SK-N-SH (cell line): ENCODE measurements at regions not wholly inside any gene's neighbourhood (a gene's known extent, or its start where the extent isn't known, plus 50 kb on each side); places are given as distances from the start of the nearest gene placed in this dataset.

ENCODE experiments used
- CTCF ChIA-PET: fragments of 300-600, 350-600 bp; formaldehyde crosslinking; extraction: SDS; loops from one replicate; lab custom pipeline; 2021; lab: Yijun Ruan, JAX
- POLR2A ChIA-PET: fragments of 350-600 bp; sonication (Branson Sonifier 250); formaldehyde crosslinking; extraction: SDS; loops from one replicate; lab custom pipeline; 2020; ENCODE audit warnings: antibody characterized with exemption, inconsistent platforms; lab: Yijun Ruan, JAX
- DNase-seq: peaks from one replicate; pipeline ENCODE4 v3.0.0; 2012
- H2AFZ ChIP-seq: fragments of 200-600 bp; sonication (generic); 2 replicates; pipeline ENCODE4 v1.8.1; 2016; ENCODE audit warnings: antibody characterized with exemption, mild to moderate bottlenecking, low read depth
- H3F3A ChIP-seq: fragments of 200-600 bp; sonication (generic); replicated peaks from 2 replicates; pipeline ENCODE3; 2016; ENCODE audit warnings: antibody characterized with exemption, mild to moderate bottlenecking; ENCODE audit not compliant: insufficient read depth
- H3K27ac ChIP-seq, 2 experiments: fragments of 200-500 bp in 1 of 2; fragments of 200-600 bp in 1 of 2; sonication (Bioruptor generic) in 1 of 2; sonication (generic), shearing (Covaris generic) in 1 of 2; 2 replicates each; pipeline versions ENCODE4 v1.5.1 to v1.6.1; 2014 to 2016; ENCODE audit warnings: low read depth in 2 of 2, inconsistent platforms in 1 of 2, low read length in 1 of 2, mild to moderate bottlenecking in 1 of 2, mixed read lengths in 1 of 2
- H3K27me3 ChIP-seq: fragments of 200-600 bp; sonication (generic), shearing (Covaris generic); 2 replicates; pipeline ENCODE4 v1.6.1; 2016; ENCODE audit warnings: mixed run types; ENCODE audit not compliant: insufficient read depth
- H3K36me3 ChIP-seq, 2 experiments: fragments of 200-500 bp in 1 of 2; fragments of 200-600 bp in 1 of 2; sonication (Bioruptor generic) in 1 of 2; sonication (generic) in 1 of 2; replicated peaks in 1 of 2; 2 replicates each; pipeline versions ENCODE3 to v1.5.1; 2014 to 2016; ENCODE audit warnings: low read length in 1 of 2, mild to moderate bottlenecking in 1 of 2; ENCODE audit not compliant: insufficient read depth in 2 of 2, control insufficient read depth in 1 of 2
- H3K4me1 ChIP-seq, 2 experiments: fragments of 200-500 bp in 1 of 2; fragments of 200-600 bp in 1 of 2; sonication (Bioruptor generic) in 1 of 2; sonication (generic), shearing (Covaris generic) in 1 of 2; 2 replicates each; pipeline versions ENCODE4 v1.5.1 to v1.6.1; 2014 to 2016; ENCODE audit warnings: low read depth in 1 of 2, low read length in 1 of 2, mixed run types in 1 of 2; ENCODE audit not compliant: insufficient read depth in 2 of 2, control insufficient read depth in 1 of 2
- H3K4me2 ChIP-seq: fragments of 200-600 bp; sonication (generic), shearing (Covaris generic); 2 replicates; pipeline ENCODE4 v1.6.1; 2017; ENCODE audit warnings: mixed run types
- H3K4me3 ChIP-seq, 2 experiments: fragments of 200-500 bp in 1 of 2; fragments of 200-600 bp in 1 of 2; sonication (Bioruptor generic) in 1 of 2; sonication (generic), shearing (Covaris generic) in 1 of 2; 2 replicates each; pipeline versions ENCODE4 v1.5.1 to v1.8.1; 2014 to 2016; ENCODE audit warnings: low read depth in 2 of 2, inconsistent platforms in 1 of 2, low read length in 1 of 2, mild to moderate bottlenecking in 1 of 2, mixed read lengths in 1 of 2, moderate library complexity in 1 of 2
- H3K79me2 ChIP-seq: fragments of 200-600 bp; sonication (generic); 2 replicates; pipeline ENCODE4 v1.8.1; 2017; ENCODE audit warnings: mild to moderate bottlenecking; ENCODE audit not compliant: insufficient read depth
- H3K9ac ChIP-seq: fragments of 200-600 bp; sonication (generic); 2 replicates; pipeline ENCODE4 v1.6.1; 2017; ENCODE audit warnings: mixed run types
- H3K9me2 ChIP-seq: fragments of 200-600 bp; sonication (generic); 2 replicates; pipeline ENCODE4 v1.6.1; 2017; ENCODE audit warnings: mixed run types
- H3K9me3 ChIP-seq: fragments of 200-600 bp; sonication (generic); 2 replicates; pipeline ENCODE4 v1.6.1; 2017; ENCODE audit warnings: mixed run types, mild to moderate bottlenecking, moderate library complexity
- H4K20me1 ChIP-seq: fragments of 200-600 bp; sonication (generic); 2 replicates; pipeline ENCODE4 v1.6.1; 2017; ENCODE audit warnings: mild to moderate bottlenecking, mixed run types; ENCODE audit not compliant: insufficient read depth
- EP300 ChIP-seq, 2 experiments: IDR thresholded peaks; 2 replicates each; pipeline versions ENCODE4 v1.4.0 to v1.6.1; 2012; ENCODE audit warnings: borderline replicate concordance in 1 of 2, low read depth in 1 of 2, low read length in 1 of 2
- FOXM1 ChIP-seq: IDR thresholded peaks from 2 replicates; pipeline ENCODE4 v1.4.0; 2012; ENCODE audit warnings: low read depth, mild to moderate bottlenecking
- GABPA ChIP-seq: IDR thresholded peaks from 2 replicates; pipeline ENCODE4 v1.4.0; 2012; ENCODE audit warnings: low read depth, mild to moderate bottlenecking
- MEF2A ChIP-seq: IDR thresholded peaks from 2 replicates; pipeline ENCODE4 v1.4.0; 2012; ENCODE audit warnings: low read depth, borderline replicate concordance
- MXI1 ChIP-seq: IDR thresholded peaks from 2 replicates; pipeline ENCODE4 v1.6.1; 2012; ENCODE audit warnings: mild to moderate bottlenecking, low read depth, low read length, improper control_type of control experiment
- NRF1 ChIP-seq: IDR thresholded peaks from 2 replicates; pipeline ENCODE4 v1.6.1; 2012; ENCODE audit warnings: low read depth, mild to moderate bottlenecking, low read length
- RCOR1 ChIP-seq: fragments of 150-350 bp; IDR thresholded peaks from 2 replicates; pipeline ENCODE4 v1.6.1; 2017; ENCODE audit warnings: antibody characterized with exemption, low read length
- RFX5 ChIP-seq: IDR thresholded peaks from 2 replicates; pipeline ENCODE4 v1.6.1; 2012; ENCODE audit warnings: mild to moderate bottlenecking, improper control_type of control experiment, low read length
- SIN3A ChIP-seq: IDR thresholded peaks from 2 replicates; pipeline ENCODE4 v1.6.1; 2012; ENCODE audit warnings: low read depth, mild to moderate bottlenecking, low read length, moderate library complexity, borderline replicate concordance
- YY1 ChIP-seq: IDR thresholded peaks from 2 replicates; pipeline ENCODE4 v1.4.0; 2012; ENCODE audit warnings: low read depth, mild to moderate bottlenecking
- WGBS: methylation state at CpG from one replicate; pipeline ENCODE4 v1.1.6; 2017; ENCODE audit warnings: low lambda C conversion rate; 5-methylcytosine and 5-hydroxymethylcytosine counted together
- TF ChIP-seq, protein P1 (sequence below): fragments of 150-350 bp; IDR thresholded peaks from 2 replicates; pipeline ENCODE4 v1.6.1; 2017; ENCODE audit warnings: antibody characterized with exemption, low read length, low read depth, borderline replicate concordance
- TF ChIP-seq, protein P2 (sequence below): IDR thresholded peaks from 2 replicates; pipeline ENCODE4 v1.4.0; 2012; ENCODE audit warnings: low read depth, borderline replicate concordance
- TF ChIP-seq, protein P3 (sequence below): fragments of 150-350 bp; IDR thresholded peaks from 2 replicates; pipeline ENCODE4 v1.6.1; 2016; ENCODE audit warnings: mild to moderate bottlenecking, low read depth, low read length
- TF ChIP-seq, protein P4 (sequence below): fragments of 200-600 bp; sonication (generic); IDR thresholded peaks from 2 replicates; pipeline ENCODE4 v1.6.1; 2017; ENCODE audit warnings: antibody characterized with exemption, mild to moderate bottlenecking, moderate library complexity

DNA sequence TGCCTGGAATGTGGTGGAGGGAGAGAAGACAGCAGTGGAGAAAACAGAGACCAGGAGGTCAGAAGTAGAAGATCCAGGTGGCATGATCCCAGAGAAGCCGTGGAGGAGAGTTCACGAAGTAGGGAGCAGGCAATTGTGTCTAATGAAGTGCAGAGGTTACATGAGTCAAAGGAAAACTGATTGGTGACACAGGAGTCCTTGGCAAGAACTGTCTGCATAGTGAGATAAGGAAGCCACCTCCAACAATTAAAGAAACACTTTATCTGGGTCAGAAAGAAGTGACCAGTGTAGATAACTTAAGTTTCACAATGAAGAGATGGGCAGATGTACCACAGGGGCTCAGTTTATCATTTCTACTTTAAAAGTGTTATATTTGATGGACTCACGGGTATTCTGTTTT is 57.0 kb upstream of the PTH start:
- TF ChIP-seq YY1 = no peak
- TF ChIP-seq RCOR1 = no peak
- TF ChIP-seq NRF1 = no peak
- TF ChIP-seq, protein P1, sequence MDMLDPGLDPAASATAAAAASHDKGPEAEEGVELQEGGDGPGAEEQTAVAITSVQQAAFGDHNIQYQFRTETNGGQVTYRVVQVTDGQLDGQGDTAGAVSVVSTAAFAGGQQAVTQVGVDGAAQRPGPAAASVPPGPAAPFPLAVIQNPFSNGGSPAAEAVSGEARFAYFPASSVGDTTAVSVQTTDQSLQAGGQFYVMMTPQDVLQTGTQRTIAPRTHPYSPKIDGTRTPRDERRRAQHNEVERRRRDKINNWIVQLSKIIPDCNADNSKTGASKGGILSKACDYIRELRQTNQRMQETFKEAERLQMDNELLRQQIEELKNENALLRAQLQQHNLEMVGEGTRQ = no peak
- no peak for TF ChIP-seq FOXM1
- no peak for TF ChIP-seq GABPA
- TF ChIP-seq, protein P2, sequence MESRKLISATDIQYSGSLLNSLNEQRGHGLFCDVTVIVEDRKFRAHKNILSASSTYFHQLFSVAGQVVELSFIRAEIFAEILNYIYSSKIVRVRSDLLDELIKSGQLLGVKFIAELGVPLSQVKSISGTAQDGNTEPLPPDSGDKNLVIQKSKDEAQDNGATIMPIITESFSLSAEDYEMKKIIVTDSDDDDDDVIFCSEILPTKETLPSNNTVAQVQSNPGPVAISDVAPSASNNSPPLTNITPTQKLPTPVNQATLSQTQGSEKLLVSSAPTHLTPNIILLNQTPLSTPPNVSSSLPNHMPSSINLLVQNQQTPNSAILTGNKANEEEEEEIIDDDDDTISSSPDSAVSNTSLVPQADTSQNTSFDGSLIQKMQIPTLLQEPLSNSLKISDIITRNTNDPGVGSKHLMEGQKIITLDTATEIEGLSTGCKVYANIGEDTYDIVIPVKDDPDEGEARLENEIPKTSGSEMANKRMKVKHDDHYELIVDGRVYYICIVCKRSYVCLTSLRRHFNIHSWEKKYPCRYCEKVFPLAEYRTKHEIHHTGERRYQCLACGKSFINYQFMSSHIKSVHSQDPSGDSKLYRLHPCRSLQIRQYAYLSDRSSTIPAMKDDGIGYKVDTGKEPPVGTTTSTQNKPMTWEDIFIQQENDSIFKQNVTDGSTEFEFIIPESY = no peak
- TF ChIP-seq, protein P3, sequence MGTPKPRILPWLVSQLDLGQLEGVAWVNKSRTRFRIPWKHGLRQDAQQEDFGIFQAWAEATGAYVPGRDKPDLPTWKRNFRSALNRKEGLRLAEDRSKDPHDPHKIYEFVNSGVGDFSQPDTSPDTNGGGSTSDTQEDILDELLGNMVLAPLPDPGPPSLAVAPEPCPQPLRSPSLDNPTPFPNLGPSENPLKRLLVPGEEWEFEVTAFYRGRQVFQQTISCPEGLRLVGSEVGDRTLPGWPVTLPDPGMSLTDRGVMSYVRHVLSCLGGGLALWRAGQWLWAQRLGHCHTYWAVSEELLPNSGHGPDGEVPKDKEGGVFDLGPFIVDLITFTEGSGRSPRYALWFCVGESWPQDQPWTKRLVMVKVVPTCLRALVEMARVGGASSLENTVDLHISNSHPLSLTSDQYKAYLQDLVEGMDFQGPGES = no peak
- TF ChIP-seq RFX5 = no peak
- no peak for TF ChIP-seq EP300 (IDR thresholded peaks at IDR 0.05; ENCODE audit: borderline replicate concordance in 1 of 2, low read depth in 1 of 2, low read length in 1 of 2)
- TF ChIP-seq, protein P4, sequence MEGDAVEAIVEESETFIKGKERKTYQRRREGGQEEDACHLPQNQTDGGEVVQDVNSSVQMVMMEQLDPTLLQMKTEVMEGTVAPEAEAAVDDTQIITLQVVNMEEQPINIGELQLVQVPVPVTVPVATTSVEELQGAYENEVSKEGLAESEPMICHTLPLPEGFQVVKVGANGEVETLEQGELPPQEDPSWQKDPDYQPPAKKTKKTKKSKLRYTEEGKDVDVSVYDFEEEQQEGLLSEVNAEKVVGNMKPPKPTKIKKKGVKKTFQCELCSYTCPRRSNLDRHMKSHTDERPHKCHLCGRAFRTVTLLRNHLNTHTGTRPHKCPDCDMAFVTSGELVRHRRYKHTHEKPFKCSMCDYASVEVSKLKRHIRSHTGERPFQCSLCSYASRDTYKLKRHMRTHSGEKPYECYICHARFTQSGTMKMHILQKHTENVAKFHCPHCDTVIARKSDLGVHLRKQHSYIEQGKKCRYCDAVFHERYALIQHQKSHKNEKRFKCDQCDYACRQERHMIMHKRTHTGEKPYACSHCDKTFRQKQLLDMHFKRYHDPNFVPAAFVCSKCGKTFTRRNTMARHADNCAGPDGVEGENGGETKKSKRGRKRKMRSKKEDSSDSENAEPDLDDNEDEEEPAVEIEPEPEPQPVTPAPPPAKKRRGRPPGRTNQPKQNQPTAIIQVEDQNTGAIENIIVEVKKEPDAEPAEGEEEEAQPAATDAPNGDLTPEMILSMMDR = no peak
- no peak for TF ChIP-seq SIN3A
- TF ChIP-seq MXI1 = no peak
- TF ChIP-seq MEF2A = no peak
- Histone ChIP-seq H3K79me2 (no peaks in the 10 kb centered on the region), H3K27ac (no peak overlapping the region), H3K27me3 (no peaks in the 10 kb centered on the region), H3K4me2 (no peak overlapping the region), H3K9ac (no peak overlapping the region), H3K4me3 (no peak overlapping the region), H2AFZ (no peak overlapping the region), H3K4me1 (no peaks in the 10 kb centered on the region; a peak in 1 of 4 replicates), H3K9me2 (no peaks in the 10 kb centered on the region), H3F3A (no peaks in the 10 kb centered on the region), H3K9me3 (no peaks in the 10 kb centered on the region), H3K36me3 (no peaks in the 10 kb centered on the region), H4K20me1 (no peaks in the 10 kb centered on the region)
- ChIA-PET POLR2A (no interaction called here), CTCF (no interaction called here)
- no peak for DNase-seq
- WGBS = 4% methylated on average over 3 of the region's 3 CpGs
